H1 (cell line): ENCODE measurements at regions not wholly inside any gene's neighbourhood (a gene's known extent, or its start where the extent isn't known, plus 50 kb on each side); places are given as distances from the start of the nearest gene placed in this dataset.

Experiments
- CTCF ChIA-PET: fragments of 300-600 bp; sonication (Branson Sonifier 250); formaldehyde crosslinking; loops from one replicate; lab custom pipeline; 2021; ENCODE audit not compliant: partially characterized antibody; lab: Charles Lee
- POLR2A ChIA-PET: fragments of 300-600 bp; sonication (Branson Sonifier 250); formaldehyde crosslinking; loops from one replicate; lab custom pipeline; 2021; ENCODE audit warnings: inconsistent platforms; ENCODE audit not compliant: partially characterized antibody; lab: Charles Lee
- DNase-seq, 2 experiments: peaks; one replicate each; pipeline versions ENCODE4 v3.0.0 to v3.0.0-alpha.2; 2010 to 2022; ENCODE audit warnings: low spot score in 2 of 2, low read depth in 1 of 2, mixed read lengths in 1 of 2
- FAIRE-seq: peaks from 2 replicates; lab custom pipeline; 2011; peaks lifted over from hg19 to GRCh38; lab: Jason Lieb, UNC
- H2AFZ ChIP-seq: 2 replicates; pipeline ENCODE4 v1.8.1; 2012; ENCODE audit warnings: low read length, inconsistent platforms
- H2AK5ac ChIP-seq: 2 replicates; pipeline ENCODE4 v1.6.1; 2013; ENCODE audit warnings: low read depth, low read length
- H2BK120ac ChIP-seq: replicated peaks from 2 replicates; pipeline ENCODE3; 2013; ENCODE audit warnings: low read depth, low read length, inconsistent platforms
- H2BK12ac ChIP-seq: 2 replicates; pipeline ENCODE4 v1.6.1; 2013; ENCODE audit warnings: low read depth, low read length
- H2BK15ac ChIP-seq: 2 replicates; pipeline ENCODE4 v1.6.1; 2013; ENCODE audit warnings: low read length
- H2BK20ac ChIP-seq: 2 replicates; pipeline ENCODE4 v1.6.1; 2013; ENCODE audit warnings: low read length
- H2BK5ac ChIP-seq: 2 replicates; pipeline ENCODE4 v1.6.1; 2013; ENCODE audit warnings: low read depth, low read length
- H3K14ac ChIP-seq: 2 replicates; pipeline ENCODE4 v1.6.1; 2013; ENCODE audit warnings: inconsistent platforms; ENCODE audit not compliant: insufficient read length
- H3K18ac ChIP-seq: 2 replicates; pipeline ENCODE4 v1.6.1; 2013; ENCODE audit warnings: low read length; ENCODE audit errors: extremely low read depth
- H3K23ac ChIP-seq: 2 replicates; pipeline ENCODE4 v1.6.1; 2013; ENCODE audit warnings: inconsistent platforms; ENCODE audit not compliant: insufficient read length
- H3K23me2 ChIP-seq: 2 replicates; pipeline ENCODE4 v1.6.1; 2013; ENCODE audit warnings: low read depth, low read length
- H3K27ac ChIP-seq: 2 replicates; pipeline ENCODE4 v1.6.1; 2011; ENCODE audit warnings: low read depth, low read length, inconsistent platforms
- H3K27me3 ChIP-seq, 4 experiments: replicated peaks in 1 of 4; 1 replicate in 1 of 4; 2 replicates in 3 of 4; pipeline versions ENCODE4 v1.6.1 to v1.8.1; 2011 to 2013; ENCODE audit warnings: low read length in 3 of 4, mild to moderate bottlenecking in 3 of 4, inconsistent platforms in 2 of 4, mixed read lengths in 2 of 4, moderate library complexity in 1 of 4; ENCODE audit not compliant: control insufficient read depth in 3 of 4, insufficient read depth in 3 of 4; ENCODE audit errors: extremely low read depth in 1 of 4
- H3K36me3 ChIP-seq, 4 experiments: 2 replicates each; pipeline versions ENCODE4 v1.6.1 to v1.8.1; 2011 to 2013; ENCODE audit warnings: mild to moderate bottlenecking in 4 of 4, low read length in 3 of 4, moderate library complexity in 2 of 4, control low read depth in 1 of 4, inconsistent platforms in 1 of 4; ENCODE audit not compliant: insufficient read depth in 4 of 4, control insufficient read depth in 2 of 4
- H3K4ac ChIP-seq: replicated peaks from 2 replicates; pipeline ENCODE3; 2013; ENCODE audit warnings: low read length, low read depth, mixed read lengths, inconsistent platforms; ENCODE audit not compliant: insufficient read length
- H3K4me1 ChIP-seq, 4 experiments: replicated peaks in 1 of 4; 1 replicate in 1 of 4; 2 replicates in 3 of 4; pipeline versions ENCODE4 v1.6.1 to v1.8.1; 2011 to 2013; ENCODE audit warnings: low read length in 3 of 4, inconsistent platforms in 2 of 4, mixed read lengths in 1 of 4; ENCODE audit not compliant: insufficient read depth in 4 of 4, control insufficient read depth in 3 of 4
- H3K4me2 ChIP-seq, 2 experiments: 2 replicates each; pipeline versions ENCODE4 v1.6.1 to v1.8.1; 2011 to 2013; ENCODE audit warnings: low read depth in 2 of 2, low read length in 2 of 2, control low read depth in 1 of 2, inconsistent platforms in 1 of 2, mild to moderate bottlenecking in 1 of 2; ENCODE audit not compliant: insufficient read depth in 1 of 2
- H3K4me3 ChIP-seq, 4 experiments: fragments of 200-600, 300-600 bp in 1 of 4; sonication (generic), shearing (Covaris generic), sonication (Bioruptor Twin) in 1 of 4; 2 replicates each; pipeline versions ENCODE4 v1.5.1 to v1.8.1; 2011 to 2016; ENCODE audit warnings: low read length in 4 of 4, low read depth in 3 of 4, control low read depth in 2 of 4, inconsistent platforms in 2 of 4, mild to moderate bottlenecking in 2 of 4, mixed read lengths in 1 of 4, moderate library complexity in 1 of 4; ENCODE audit not compliant: insufficient read depth in 2 of 4; ENCODE audit errors: extremely low read depth in 1 of 4
- H3K56ac ChIP-seq: replicated peaks from 2 replicates; pipeline ENCODE3; 2013; ENCODE audit warnings: low read depth, mild to moderate bottlenecking, mixed read lengths, low read length, inconsistent platforms; ENCODE audit not compliant: insufficient read length
- H3K79me1 ChIP-seq: 2 replicates; pipeline ENCODE4 v1.6.1; 2013; ENCODE audit warnings: low read depth, low read length, control low read depth
- H3K79me2 ChIP-seq, 2 experiments: 2 replicates each; pipeline versions ENCODE4 v1.6.1 to v1.8.1; 2012 to 2013; ENCODE audit warnings: low read length in 2 of 2, mild to moderate bottlenecking in 2 of 2, inconsistent platforms in 1 of 2; ENCODE audit not compliant: insufficient read depth in 2 of 2, control insufficient read depth in 1 of 2
- H3K9ac ChIP-seq, 4 experiments: replicated peaks in 1 of 4; 1 replicate in 1 of 4; 2 replicates in 3 of 4; pipeline versions ENCODE4 v1.6.1 to v1.8.1; 2011 to 2013; ENCODE audit warnings: low read depth in 3 of 4, low read length in 3 of 4, control low read depth in 2 of 4, mild to moderate bottlenecking in 2 of 4, moderate library complexity in 2 of 4, inconsistent platforms in 1 of 4; ENCODE audit errors: extremely low read depth in 1 of 4
- H3K9me3 ChIP-seq, 2 experiments: 2 replicates each; pipeline versions ENCODE4 v1.6.1 to v1.8.1; 2012 to 2013; ENCODE audit warnings: mild to moderate bottlenecking in 2 of 2, moderate library complexity in 2 of 2, control low read depth in 1 of 2, inconsistent platforms in 1 of 2, low read depth in 1 of 2, low read length in 1 of 2, mixed read lengths in 1 of 2; ENCODE audit not compliant: insufficient read depth in 2 of 2
- H4K20me1 ChIP-seq, 2 experiments: replicated peaks in 1 of 2; 2 replicates each; pipeline versions ENCODE3 to v1.8.1; 2011 to 2013; ENCODE audit warnings: inconsistent platforms in 2 of 2, low read length in 2 of 2, mild to moderate bottlenecking in 1 of 2; ENCODE audit not compliant: insufficient read depth in 2 of 2, control insufficient read depth in 1 of 2
- H4K5ac ChIP-seq: 2 replicates; pipeline ENCODE4 v1.6.1; 2013; ENCODE audit warnings: low read length, low read depth, mixed read lengths, inconsistent platforms; ENCODE audit not compliant: insufficient read length
- H4K8ac ChIP-seq: 2 replicates; pipeline ENCODE4 v1.8.0; 2013; ENCODE audit warnings: mild to moderate bottlenecking, moderate library complexity, low read length, inconsistent platforms; ENCODE audit not compliant: insufficient read depth; ENCODE audit errors: extremely low read depth
- H4K91ac ChIP-seq: replicated peaks from 2 replicates; pipeline ENCODE3; 2013; ENCODE audit warnings: low read length, mixed read lengths, inconsistent platforms; ENCODE audit not compliant: insufficient read length
- BCL11A ChIP-seq, 2 experiments: IDR thresholded peaks; one replicate each; pipeline ENCODE4 v1.6.1; 2011; ENCODE audit warnings: low read depth in 2 of 2, low read length in 2 of 2, mild to moderate bottlenecking in 2 of 2
- EP300 ChIP-seq, 2 experiments: IDR thresholded peaks; 1 replicate in 1 of 2; 2 replicates in 1 of 2; pipeline ENCODE4 v1.6.1; 2011 to 2012; ENCODE audit warnings: low read depth in 2 of 2, low read length in 2 of 2, mild to moderate bottlenecking in 2 of 2, borderline replicate concordance in 1 of 2, inconsistent platforms in 1 of 2, moderate library complexity in 1 of 2
- FOSL1 ChIP-seq: IDR thresholded peaks from 2 replicates; pipeline ENCODE4 v1.6.1; 2011; ENCODE audit warnings: mild to moderate bottlenecking, low read depth, low read length, moderate library complexity; ENCODE audit not compliant: insufficient read depth
- KDM1A ChIP-seq: fragments of 200-600, 300-600 bp; sonication (generic); IDR thresholded peaks from 2 replicates; pipeline ENCODE4 v1.7.1; 2016; ENCODE audit warnings: mild to moderate bottlenecking, low read length, borderline replicate concordance
- NANOG ChIP-seq: IDR thresholded peaks from 2 replicates; pipeline ENCODE4 v1.6.1; 2011; ENCODE audit warnings: low read length, low read depth, mild to moderate bottlenecking, inconsistent platforms; ENCODE audit not compliant: insufficient read depth, poor library complexity, severe bottlenecking
- POLR2A ChIP-seq, 2 experiments: IDR thresholded peaks; 1 replicate in 1 of 2; 2 replicates in 1 of 2; pipeline ENCODE4 v1.6.1; 2011; ENCODE audit warnings: low read depth in 2 of 2, low read length in 2 of 2, mild to moderate bottlenecking in 2 of 2; ENCODE audit errors: control extremely low read depth in 1 of 2
- RAD21 ChIP-seq, 2 experiments: IDR thresholded peaks in 1 of 2; conservative IDR thresholded peaks in 1 of 2; 2 replicates each; pipeline ENCODE4 v1.6.1; 2011; ENCODE audit warnings: low read depth in 2 of 2, low read length in 2 of 2, improper control_type of control experiment in 1 of 2, inconsistent platforms in 1 of 2, mild to moderate bottlenecking in 1 of 2, moderate library complexity in 1 of 2
- SIX5 ChIP-seq: IDR thresholded peaks from 2 replicates; pipeline ENCODE4 v1.6.1; 2011; ENCODE audit warnings: mild to moderate bottlenecking, low read depth, low read length
- SRF ChIP-seq: IDR thresholded peaks from 2 replicates; pipeline ENCODE4 v1.6.1; 2011; ENCODE audit warnings: mild to moderate bottlenecking, low read depth, low read length, moderate library complexity
- WGBS, 2 experiments: shearing (Covaris generic) in 1 of 2; methylation state at CpG; one replicate each; pipeline versions ENCODE4 v1.1.6 to v1.1.7; 2013 to 2015; ENCODE audit warnings: low lambda C conversion rate in 2 of 2, mixed read lengths in 2 of 2, inconsistent platforms in 1 of 2, low coverage in 1 of 2, missing lambda C conversion rate in 1 of 2; ENCODE audit not compliant: insufficient replicate concordance in 2 of 2, insufficient coverage in 1 of 2, insufficient read length in 1 of 2; ENCODE audit errors: extremely low coverage in 1 of 2, missing lambda C conversion rate in 1 of 2; 5-methylcytosine and 5-hydroxymethylcytosine counted together
- TF ChIP-seq, protein P1 (sequence below): IDR thresholded peaks from 2 replicates; pipeline ENCODE4 v1.6.1; 2011; ENCODE audit warnings: low read length, improper control_type of control experiment
- TF ChIP-seq, protein P2 (sequence below): IDR thresholded peaks from 2 replicates; pipeline ENCODE4 v1.6.1; 2012; ENCODE audit warnings: low read length, inconsistent platforms

DNA sequence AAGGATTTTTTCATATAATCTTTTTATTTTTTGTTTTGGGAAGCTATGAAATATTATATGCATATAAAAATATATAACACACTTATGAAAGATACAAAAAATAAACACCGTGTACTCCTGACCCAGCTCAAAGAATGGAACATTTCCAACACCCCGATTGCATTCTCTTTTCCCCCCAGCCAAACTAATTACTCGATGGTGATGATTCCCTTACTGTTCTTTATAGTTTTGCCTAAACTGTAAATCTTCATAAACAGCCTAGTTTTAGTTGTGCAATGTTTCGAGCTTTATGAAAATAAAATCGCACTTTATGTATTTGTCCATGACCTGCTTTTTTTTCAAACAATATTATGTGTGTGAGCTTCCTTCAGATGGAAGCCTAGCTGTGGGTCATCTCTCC lies 352.0 kb upstream of the KAZN start:
- H3K36me3 ChIP-seq: no peaks in the 10 kb centered on the region
- H2AK5ac ChIP-seq: no peak overlapping the region
- no peak overlapping the region for H4K5ac ChIP-seq
- peaks cover 3% of the 10 kb centered on the region; the same call in 1 of the 2 replicates for H3K23me2 ChIP-seq
- no peak overlapping the region for H3K4me3 ChIP-seq
- POLR2A ChIA-PET: no interaction called here
- no peaks in the 10 kb centered on the region for H3K79me2 ChIP-seq
- CTCF ChIA-PET: interaction anchor here (1.0 to 2.4 kb wide), 3 partner anchors 17 to 133 kb away, joined by 3 to 11 read pairs (median 3); no protein-coding TSS in a partner anchor
- H3K79me1 ChIP-seq: no peaks in the 10 kb centered on the region
- no peak overlapping the region for H3K23ac ChIP-seq
- no peak overlapping the region for H4K8ac ChIP-seq
- H4K91ac ChIP-seq: no peak overlapping the region
- H3K4me1 ChIP-seq: peaks cover 0 to 3% (median 0%) of the 10 kb centered on the region in 4 experiments; a peak in 1 of 7 replicates
- H2AFZ ChIP-seq: no peak overlapping the region
- H3K4me2 ChIP-seq: no peak overlapping the region
- no peaks in the 10 kb centered on the region for H4K20me1 ChIP-seq
- no peak overlapping the region for H3K56ac ChIP-seq
- H2BK15ac ChIP-seq: no peak overlapping the region
- H3K14ac ChIP-seq: no peak overlapping the region
- H2BK120ac ChIP-seq: no peak overlapping the region
- FAIRE-seq (no peak), DNase-seq (no peak)
- no peak overlapping the region for H3K4ac ChIP-seq
- TF ChIP-seq, protein P1, sequence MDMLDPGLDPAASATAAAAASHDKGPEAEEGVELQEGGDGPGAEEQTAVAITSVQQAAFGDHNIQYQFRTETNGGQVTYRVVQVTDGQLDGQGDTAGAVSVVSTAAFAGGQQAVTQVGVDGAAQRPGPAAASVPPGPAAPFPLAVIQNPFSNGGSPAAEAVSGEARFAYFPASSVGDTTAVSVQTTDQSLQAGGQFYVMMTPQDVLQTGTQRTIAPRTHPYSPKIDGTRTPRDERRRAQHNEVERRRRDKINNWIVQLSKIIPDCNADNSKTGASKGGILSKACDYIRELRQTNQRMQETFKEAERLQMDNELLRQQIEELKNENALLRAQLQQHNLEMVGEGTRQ: no peak
- TF ChIP-seq POLR2A (IDR thresholded peaks at IDR 0.05; ENCODE audit: control extremely low read depth in 1 of 2, low read depth in 2 of 2, low read length in 2 of 2): no peak
- no peak for TF ChIP-seq RAD21 (IDR thresholded peaks at IDR 0.05 in 1 of 2, conservative IDR thresholded peaks at IDR 0.05 in 1 of 2; ENCODE audit: low read depth in 2 of 2, low read length in 2 of 2)
- TF ChIP-seq KDM1A: no peak
- TF ChIP-seq EP300 (IDR thresholded peaks at IDR 0.05; ENCODE audit: borderline replicate concordance in 1 of 2, low read depth in 2 of 2, low read length in 2 of 2): no peak
- TF ChIP-seq, protein P2, sequence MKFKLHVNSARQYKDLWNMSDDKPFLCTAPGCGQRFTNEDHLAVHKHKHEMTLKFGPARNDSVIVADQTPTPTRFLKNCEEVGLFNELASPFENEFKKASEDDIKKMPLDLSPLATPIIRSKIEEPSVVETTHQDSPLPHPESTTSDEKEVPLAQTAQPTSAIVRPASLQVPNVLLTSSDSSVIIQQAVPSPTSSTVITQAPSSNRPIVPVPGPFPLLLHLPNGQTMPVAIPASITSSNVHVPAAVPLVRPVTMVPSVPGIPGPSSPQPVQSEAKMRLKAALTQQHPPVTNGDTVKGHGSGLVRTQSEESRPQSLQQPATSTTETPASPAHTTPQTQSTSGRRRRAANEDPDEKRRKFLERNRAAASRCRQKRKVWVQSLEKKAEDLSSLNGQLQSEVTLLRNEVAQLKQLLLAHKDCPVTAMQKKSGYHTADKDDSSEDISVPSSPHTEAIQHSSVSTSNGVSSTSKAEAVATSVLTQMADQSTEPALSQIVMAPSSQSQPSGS: no peak
- TF ChIP-seq SIX5: no peak
- no peak for TF ChIP-seq SRF
- TF ChIP-seq BCL11A (IDR thresholded peaks at IDR 0.05; ENCODE audit: low read depth in 2 of 2, low read length in 2 of 2): no peak
- no peak for TF ChIP-seq FOSL1
- no peak for TF ChIP-seq NANOG
- no peak overlapping the region for H3K9ac ChIP-seq
- no peak overlapping the region for H2BK20ac ChIP-seq
- H2BK12ac ChIP-seq: no peak overlapping the region
- H3K27me3 ChIP-seq: no peaks in the 10 kb centered on the region
- 93% methylated on average over 5 of the region's 5 CpGs; no CpG with 5 or more reads in 1 of the 2 experiments for WGBS, 2 experiments
- no peak overlapping the region for H2BK5ac ChIP-seq
- H3K18ac ChIP-seq: no peak overlapping the region
- no peak overlapping the region for H3K27ac ChIP-seq
- H3K9me3 ChIP-seq: no peaks in the 10 kb centered on the region; a peak in 1 of 4 replicates
